HG02981 (cell line): ENCODE measurements at regions not wholly inside any gene's neighbourhood (a gene's known extent, or its start where the extent isn't known, plus 50 kb on each side); places are given as distances from the start of the nearest gene placed in this dataset.

Experiments
- ATAC-seq: cut with Tn5 transposase; IDR thresholded peaks from one replicate; pipeline ENCODE4 v1.9.1; 2021; ENCODE audit warnings: mild to moderate bottlenecking, moderate library complexity; ENCODE audit not compliant: unreplicated experiment

- ATAC-seq: no peak
Observed at GRCh38 chr4:100084892-100085291, 105.4 kb downstream of the DDIT4L start.

GRCh38 chr4:100083289-100083688, 107.0 kb downstream of the DDIT4L start:
- ATAC-seq: peak; percentile 36

- peak; percentile 47 for ATAC-seq
Observed at GRCh38 chr4:100082852-100083251, 107.4 kb downstream of the DDIT4L start.

- no peak for ATAC-seq
Observed at GRCh38 chr4:100081491-100081890, 108.8 kb downstream of the DDIT4L start.

GRCh38 chr4:100079264-100079663, 111.0 kb downstream of the DDIT4L start:
- no peak for ATAC-seq

GRCh38 chr4:100076753-100077152, 113.5 kb downstream of the DDIT4L start:
- no peak for ATAC-seq

- no peak for ATAC-seq
Observed at GRCh38 chr4:100075486-100076270, 114.6 kb downstream of the DDIT4L start.

GRCh38 chr4:100075056-100075455, 115.2 kb downstream of the DDIT4L start:
- ATAC-seq: no peak

- ATAC-seq: no peak
Observed at GRCh38 chr4:100071506-100071905, 118.8 kb downstream of the DDIT4L start.

GRCh38 chr4:100070868-100071267, 119.4 kb downstream of the DDIT4L start:
- no peak for ATAC-seq

- ATAC-seq: no peak
Observed at GRCh38 chr4:100069207-100069606, 119.1 kb upstream of the H2AZ1 start.

- no peak for ATAC-seq
Observed at GRCh38 chr4:100067255-100067654, 117.2 kb upstream of the H2AZ1 start.

GRCh38 chr4:100063355-100063754, 113.3 kb upstream of the H2AZ1 start:
- no peak for ATAC-seq

- ATAC-seq: no peak
Observed at GRCh38 chr4:100062921-100063320, 112.8 kb upstream of the H2AZ1 start.

- no peak for ATAC-seq
Observed at GRCh38 chr4:100061835-100062234, 111.8 kb upstream of the H2AZ1 start.

- peak; percentile 47 for ATAC-seq
Observed at GRCh38 chr4:100060765-100061416, 110.8 kb upstream of the H2AZ1 start.

GRCh38 chr4:100059467-100059866, 109.4 kb upstream of the H2AZ1 start:
- no peak for ATAC-seq

- no peak for ATAC-seq
Observed at GRCh38 chr4:100056701-100057100, 106.6 kb upstream of the H2AZ1 start.

GRCh38 chr4:100054071-100054470, 104.0 kb upstream of the H2AZ1 start:
- no peak for ATAC-seq

GRCh38 chr4:100049872-100050271, 99.8 kb upstream of the H2AZ1 start:
- no peak for ATAC-seq

GRCh38 chr4:100042711-100043110, 92.6 kb upstream of the H2AZ1 start:
- no peak for ATAC-seq

- no peak for ATAC-seq
Observed at GRCh38 chr4:100042235-100042634, 92.2 kb upstream of the H2AZ1 start.
